ENCODE measurements at regions not wholly inside any gene's neighbourhood (a gene's known extent, or its start where the extent isn't known, plus 50 kb on each side); places are given as distances from the start of the nearest gene placed in this dataset.

DNA sequence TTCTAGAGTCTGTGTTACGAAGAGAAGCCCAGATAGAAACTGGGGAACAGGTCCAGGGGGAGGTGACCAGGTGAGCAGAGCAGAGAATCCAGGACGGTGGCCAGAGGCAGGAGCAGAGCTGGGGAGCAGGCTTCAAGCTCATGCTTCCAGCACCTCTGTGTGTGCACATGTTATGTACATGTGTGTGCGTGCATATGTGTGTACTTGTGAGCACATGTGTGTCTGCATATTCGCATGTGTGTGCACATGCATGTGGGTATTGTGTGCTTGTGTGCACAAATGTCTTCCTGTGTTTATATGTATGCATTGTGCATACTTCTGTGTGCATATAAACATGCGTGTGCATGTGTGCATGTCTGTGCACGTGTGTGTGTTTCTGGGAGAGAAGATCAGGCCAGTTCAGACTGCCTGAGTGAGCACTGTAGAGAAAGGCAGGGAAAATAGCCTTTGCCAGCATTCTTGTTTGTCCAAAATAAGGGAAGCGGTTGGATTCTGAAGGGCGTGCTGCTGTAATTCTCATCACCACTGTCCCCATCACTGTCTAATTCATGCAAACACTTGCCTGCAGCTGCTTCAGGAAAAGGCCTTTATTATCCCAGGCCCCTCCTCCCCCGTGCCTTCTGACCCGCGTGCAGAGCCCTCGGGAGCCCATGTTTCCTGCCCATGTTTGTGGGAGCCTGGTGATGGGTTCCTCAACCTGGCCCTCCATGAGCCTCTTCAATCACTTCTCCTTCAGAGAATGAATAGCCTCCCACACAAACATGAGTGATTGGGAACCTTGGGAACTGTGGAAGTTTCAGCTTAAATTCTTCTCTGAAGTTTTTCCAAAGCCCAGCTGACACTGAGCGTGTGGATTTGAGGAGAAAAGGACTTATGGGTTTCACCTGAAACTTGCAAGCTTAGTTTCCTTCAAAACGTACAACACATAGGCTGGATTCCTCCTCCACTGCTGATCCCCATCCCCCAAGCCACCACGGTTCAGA lies 161.7 kb upstream of the AFDN start:
- ChIA-PET POLR2A (no interaction called here), CTCF (no interaction called here)
- DNase-seq (ENCODE audit: extremely low spot score): no peak
- TF ChIP-seq, protein P1, sequence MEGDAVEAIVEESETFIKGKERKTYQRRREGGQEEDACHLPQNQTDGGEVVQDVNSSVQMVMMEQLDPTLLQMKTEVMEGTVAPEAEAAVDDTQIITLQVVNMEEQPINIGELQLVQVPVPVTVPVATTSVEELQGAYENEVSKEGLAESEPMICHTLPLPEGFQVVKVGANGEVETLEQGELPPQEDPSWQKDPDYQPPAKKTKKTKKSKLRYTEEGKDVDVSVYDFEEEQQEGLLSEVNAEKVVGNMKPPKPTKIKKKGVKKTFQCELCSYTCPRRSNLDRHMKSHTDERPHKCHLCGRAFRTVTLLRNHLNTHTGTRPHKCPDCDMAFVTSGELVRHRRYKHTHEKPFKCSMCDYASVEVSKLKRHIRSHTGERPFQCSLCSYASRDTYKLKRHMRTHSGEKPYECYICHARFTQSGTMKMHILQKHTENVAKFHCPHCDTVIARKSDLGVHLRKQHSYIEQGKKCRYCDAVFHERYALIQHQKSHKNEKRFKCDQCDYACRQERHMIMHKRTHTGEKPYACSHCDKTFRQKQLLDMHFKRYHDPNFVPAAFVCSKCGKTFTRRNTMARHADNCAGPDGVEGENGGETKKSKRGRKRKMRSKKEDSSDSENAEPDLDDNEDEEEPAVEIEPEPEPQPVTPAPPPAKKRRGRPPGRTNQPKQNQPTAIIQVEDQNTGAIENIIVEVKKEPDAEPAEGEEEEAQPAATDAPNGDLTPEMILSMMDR (IDR thresholded peaks at IDR 0.05; ENCODE audit: control extremely low read depth, extremely low read depth, low read depth, missing control alignments): no peak

DNA sequence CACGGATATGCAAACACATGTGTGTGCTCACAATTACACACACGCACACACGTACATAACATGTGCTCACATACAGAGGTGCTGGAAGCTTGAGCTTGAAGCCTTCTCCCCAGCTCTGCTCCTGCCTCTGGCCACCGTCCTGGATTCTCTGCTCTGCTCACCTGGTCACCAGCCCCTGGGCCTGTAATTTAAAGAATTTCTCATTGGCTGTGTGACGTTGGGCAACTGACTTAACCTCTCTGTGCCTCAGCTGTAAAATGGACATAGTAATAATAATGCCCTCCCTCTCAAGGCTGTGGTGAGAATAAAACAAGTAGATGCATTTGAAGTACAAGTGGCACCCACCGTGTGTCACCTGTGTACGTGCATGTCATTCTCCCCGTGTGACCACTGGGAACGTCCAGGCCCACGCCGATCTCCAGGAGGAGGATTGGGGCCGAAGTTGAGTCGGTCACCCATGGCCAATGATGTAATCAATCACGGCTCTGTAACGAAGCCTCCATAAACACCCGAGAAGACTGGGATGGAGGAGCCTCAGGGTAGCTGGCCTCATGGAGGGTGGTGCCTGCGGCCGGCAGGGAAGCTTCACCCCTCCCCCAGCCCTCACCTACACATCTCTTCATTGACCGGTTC lies 160.9 kb upstream of the AFDN start:
- POLR2A ChIA-PET: no interaction called here

GRCh38 chr6:167666571-167667203 lies 160.0 kb upstream of the AFDN start:
- no peak for DNase-seq (ENCODE audit: extremely low spot score)
- CTCF ChIA-PET: no interaction called here
- TF ChIP-seq, protein P1 (IDR thresholded peaks at IDR 0.05; ENCODE audit: control extremely low read depth, extremely low read depth, low read depth, missing control alignments): no peak
- POLR2A ChIA-PET: no interaction called here

More for the DNA sequence above, 160.9 kb upstream of the AFDN start:
- TF ChIP-seq, protein P1 (IDR thresholded peaks at IDR 0.05; ENCODE audit: control extremely low read depth, extremely low read depth, low read depth, missing control alignments): no peak
- CTCF ChIA-PET: no interaction called here
- DNase-seq (ENCODE audit: extremely low spot score): no peak

DNA sequence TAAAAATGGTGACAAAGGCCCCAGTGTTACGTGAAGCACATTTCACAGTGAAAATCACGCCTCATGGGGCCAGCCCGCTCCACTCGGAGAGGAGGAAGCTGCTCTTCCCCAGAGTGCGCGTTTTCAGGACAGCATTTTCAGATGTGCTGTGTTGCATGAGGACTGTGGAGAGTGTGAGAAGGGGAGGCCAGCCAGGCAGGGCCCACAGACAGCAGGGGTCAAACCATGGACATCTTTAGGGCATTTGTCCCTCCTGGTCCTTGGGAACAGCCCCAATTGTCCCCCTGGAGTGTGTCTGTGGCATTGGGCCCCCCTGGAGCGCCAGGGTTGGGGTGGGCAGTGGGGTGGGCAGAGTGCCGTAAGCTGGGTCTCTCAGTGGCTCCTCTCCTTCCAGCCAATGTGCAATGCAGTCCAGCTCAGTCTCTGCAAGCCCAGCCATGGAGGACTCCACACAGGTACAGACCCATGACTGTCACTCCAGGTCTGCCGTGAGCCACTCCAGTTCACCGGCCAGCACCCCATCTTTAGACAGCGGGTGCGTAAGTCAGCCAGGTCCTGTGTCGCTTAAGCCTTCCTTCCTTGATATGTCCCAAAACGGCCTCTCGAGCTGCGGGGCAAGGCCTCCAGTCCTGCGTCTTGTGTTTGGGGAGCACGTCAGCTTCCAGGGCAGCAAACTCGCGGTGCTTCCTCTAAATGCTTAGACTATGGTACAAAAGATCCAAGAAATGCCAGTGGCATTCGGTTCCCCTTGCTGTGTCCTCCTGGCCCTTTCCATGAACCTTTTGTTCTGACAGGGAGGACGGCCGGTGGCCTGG lies 159.3 kb upstream of the AFDN start:
- CTCF ChIA-PET: no interaction called here
- TF ChIP-seq, protein P1 (IDR thresholded peaks at IDR 0.05; ENCODE audit: control extremely low read depth, extremely low read depth, low read depth, missing control alignments): no peak
- POLR2A ChIA-PET: no interaction called here

GRCh38 chr6:167668019-167668753 lies 158.5 kb upstream of the AFDN start:
- ChIA-PET POLR2A (no interaction called here), CTCF (no interaction called here)
- TF ChIP-seq, protein P1 (IDR thresholded peaks at IDR 0.05; ENCODE audit: control extremely low read depth, extremely low read depth, low read depth, missing control alignments): no peak
- DNase-seq (ENCODE audit: extremely low spot score): no peak

More for the DNA sequence above, 159.3 kb upstream of the AFDN start:
- DNase-seq (ENCODE audit: extremely low spot score): no peak

Measured in GM10248 (cell line).